ENCODE measurements at regions not wholly inside any gene's neighbourhood (a gene's known extent, or its start where the extent isn't known, plus 50 kb on each side); places are given as distances from the start of the nearest gene placed in this dataset.

DNA sequence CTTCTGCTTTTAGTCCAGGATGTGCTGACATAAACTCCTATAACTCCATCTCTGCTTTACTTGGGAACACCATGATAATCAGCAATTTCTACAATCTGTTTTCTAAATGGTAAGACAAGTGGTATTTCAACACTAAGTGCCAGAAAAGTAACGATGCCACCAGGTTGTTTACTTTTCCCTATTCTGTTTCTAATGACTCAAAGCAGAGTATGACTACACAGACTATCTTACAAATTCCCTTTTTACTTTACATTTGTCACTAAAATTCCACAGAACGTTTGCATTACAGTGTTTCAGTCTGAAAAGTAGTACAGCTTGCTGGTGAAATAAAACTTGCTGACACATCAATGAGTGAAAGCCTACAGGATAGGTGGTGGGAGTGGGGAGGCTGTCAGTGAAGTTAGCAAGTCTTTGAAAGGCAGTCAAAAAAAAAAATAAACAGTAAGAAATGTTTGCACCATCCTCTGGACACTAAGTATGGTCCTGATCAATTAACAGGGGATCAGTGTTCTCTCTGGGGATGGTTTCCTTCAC lies 186.5 kb downstream of the LURAP1L start:
- no peaks in the 10 kb centered on the region for H3K36me3 ChIP-seq (ENCODE audit: insufficient read depth, low read length)
- no peaks in the 10 kb centered on the region for H3K79me2 ChIP-seq (replicated peaks; ENCODE audit: insufficient read depth, low read length)
- H3K4me2 ChIP-seq (ENCODE audit: low read length) = no peak overlapping the region
- no peak overlapping the region for H3K9ac ChIP-seq (ENCODE audit: low read length)
- H3K9me2 ChIP-seq (ENCODE audit: insufficient read depth, low read length) = no peaks in the 10 kb centered on the region
- H3K9me3 ChIP-seq (ENCODE audit: low read length) = no peaks in the 10 kb centered on the region
- no peaks in the 10 kb centered on the region for H3F3A ChIP-seq (ENCODE audit: insufficient read depth, low read length, poor library complexity, severe bottlenecking)
- TF ChIP-seq RAD21 (conservative IDR thresholded peaks at IDR 0.05) (no peak), EZH2 (IDR thresholded peaks at IDR 0.05; ENCODE audit: borderline replicate concordance, insufficient read depth, low read length, poor library complexity, severe bottlenecking) (no peak), SMC3 (conservative IDR thresholded peaks at IDR 0.05; ENCODE audit: poor library complexity) (no peak), TAF1 (IDR thresholded peaks at IDR 0.05; ENCODE audit: low read depth) (no peak), REST (IDR thresholded peaks at IDR 0.05; ENCODE audit: borderline replicate concordance) (no peak), POLR2AphosphoS5 (IDR thresholded peaks at IDR 0.05) (no peak), MXI1 (conservative IDR thresholded peaks at IDR 0.05; ENCODE audit: poor library complexity, severe bottlenecking) (no peak), EP300 (conservative IDR thresholded peaks at IDR 0.05; ENCODE audit: poor library complexity, severe bottlenecking) (no peak)
- TF ChIP-seq, protein P1, sequence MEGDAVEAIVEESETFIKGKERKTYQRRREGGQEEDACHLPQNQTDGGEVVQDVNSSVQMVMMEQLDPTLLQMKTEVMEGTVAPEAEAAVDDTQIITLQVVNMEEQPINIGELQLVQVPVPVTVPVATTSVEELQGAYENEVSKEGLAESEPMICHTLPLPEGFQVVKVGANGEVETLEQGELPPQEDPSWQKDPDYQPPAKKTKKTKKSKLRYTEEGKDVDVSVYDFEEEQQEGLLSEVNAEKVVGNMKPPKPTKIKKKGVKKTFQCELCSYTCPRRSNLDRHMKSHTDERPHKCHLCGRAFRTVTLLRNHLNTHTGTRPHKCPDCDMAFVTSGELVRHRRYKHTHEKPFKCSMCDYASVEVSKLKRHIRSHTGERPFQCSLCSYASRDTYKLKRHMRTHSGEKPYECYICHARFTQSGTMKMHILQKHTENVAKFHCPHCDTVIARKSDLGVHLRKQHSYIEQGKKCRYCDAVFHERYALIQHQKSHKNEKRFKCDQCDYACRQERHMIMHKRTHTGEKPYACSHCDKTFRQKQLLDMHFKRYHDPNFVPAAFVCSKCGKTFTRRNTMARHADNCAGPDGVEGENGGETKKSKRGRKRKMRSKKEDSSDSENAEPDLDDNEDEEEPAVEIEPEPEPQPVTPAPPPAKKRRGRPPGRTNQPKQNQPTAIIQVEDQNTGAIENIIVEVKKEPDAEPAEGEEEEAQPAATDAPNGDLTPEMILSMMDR (IDR thresholded peaks at IDR 0.05; ENCODE audit: poor library complexity, severe bottlenecking) = no peak
- H4K20me1 ChIP-seq (ENCODE audit: insufficient read depth) = no peaks in the 10 kb centered on the region
- H3K27ac ChIP-seq (ENCODE audit: low read length) = no peak overlapping the region
- H2AFZ ChIP-seq (ENCODE audit: low read depth, low read length) = no peak overlapping the region
- H3K4me3 ChIP-seq (ENCODE audit: low read length) = no peak overlapping the region
- H3K27me3 ChIP-seq (ENCODE audit: insufficient read depth, low read depth, low read length) = no peaks in the 10 kb centered on the region

GRCh38 chr9:12963537-12963936 lies 188.7 kb downstream of the LURAP1L start:
- no peak overlapping the region for H3K27ac ChIP-seq (ENCODE audit: low read length)
- no peak for TF ChIP-seq EZH2 (IDR thresholded peaks at IDR 0.05; ENCODE audit: borderline replicate concordance, insufficient read depth, low read length, poor library complexity, severe bottlenecking)
- no peak for TF ChIP-seq EP300 (conservative IDR thresholded peaks at IDR 0.05; ENCODE audit: poor library complexity, severe bottlenecking)
- TF ChIP-seq MXI1 (conservative IDR thresholded peaks at IDR 0.05; ENCODE audit: poor library complexity, severe bottlenecking) = no peak
- TF ChIP-seq TAF1 (IDR thresholded peaks at IDR 0.05; ENCODE audit: low read depth) = no peak
- TF ChIP-seq, protein P1 (IDR thresholded peaks at IDR 0.05; ENCODE audit: poor library complexity, severe bottlenecking) = no peak
- TF ChIP-seq REST (IDR thresholded peaks at IDR 0.05; ENCODE audit: borderline replicate concordance) = no peak
- TF ChIP-seq POLR2AphosphoS5 (IDR thresholded peaks at IDR 0.05) = no peak
- no peak for TF ChIP-seq SMC3 (conservative IDR thresholded peaks at IDR 0.05; ENCODE audit: poor library complexity)
- no peak for TF ChIP-seq RAD21 (conservative IDR thresholded peaks at IDR 0.05)
- no peaks in the 10 kb centered on the region for H3K9me2 ChIP-seq (ENCODE audit: insufficient read depth, low read length)
- no peaks in the 10 kb centered on the region for H4K20me1 ChIP-seq (ENCODE audit: insufficient read depth)
- H2AFZ ChIP-seq (ENCODE audit: low read depth, low read length) = no peak overlapping the region
- H3K36me3 ChIP-seq (ENCODE audit: insufficient read depth, low read length) = no peaks in the 10 kb centered on the region
- H3K4me2 ChIP-seq (ENCODE audit: low read length) = no peak overlapping the region
- no peaks in the 10 kb centered on the region for H3K27me3 ChIP-seq (ENCODE audit: insufficient read depth, low read depth, low read length)
- no peak overlapping the region for H3K4me3 ChIP-seq (ENCODE audit: low read length)
- no peaks in the 10 kb centered on the region for H3F3A ChIP-seq (ENCODE audit: insufficient read depth, low read length, poor library complexity, severe bottlenecking)
- H3K9ac ChIP-seq (ENCODE audit: low read length) = no peak overlapping the region
- no peaks in the 10 kb centered on the region for H3K79me2 ChIP-seq (replicated peaks; ENCODE audit: insufficient read depth, low read length)
- H3K9me3 ChIP-seq (ENCODE audit: low read length) = no peaks in the 10 kb centered on the region

Data from neural cell (in vitro differentiated cells).